Upper lobe of left lung (tissue), 6 donors: ENCODE measurements at regions not wholly inside any gene's neighbourhood (a gene's known extent, or its start where the extent isn't known, plus 50 kb on each side); places are given as distances from the start of the nearest gene placed in this dataset.

ENCODE experiments used
- ATAC-seq, 2 donors: fragments of 200-7000 bp; cut with Tn5 transposase; one replicate each; pipeline ENCODE4 v1.9.1; 2022; ENCODE audit warnings: mild to moderate bottlenecking in 2 of 2, moderate library complexity in 2 of 2; ENCODE audit not compliant: low FRiP score in 2 of 2
- DNase-seq, 2 donors: peaks; one replicate each; pipeline ENCODE4 v3.0.0-alpha.2; 2019 to 2020
- H3K27ac ChIP-seq, 4 donors: fragments of 200-600 bp; sonication (generic); one replicate each; pipeline ENCODE4 v1.5.1; 2016 to 2019
- H3K27me3 ChIP-seq, 4 donors: fragments of 200-600 bp; sonication (generic); one replicate each; pipeline ENCODE4 v1.5.1; 2017 to 2019
- H3K36me3 ChIP-seq, 4 donors: fragments of 200-600 bp; sonication (generic); one replicate each; pipeline ENCODE4 v1.5.1; 2016 to 2019
- H3K4me1 ChIP-seq, 4 donors: fragments of 200-600 bp; sonication (generic); one replicate each; pipeline ENCODE4 v1.5.1; 2018 to 2019
- H3K4me3 ChIP-seq, 4 donors: fragments of 200-600 bp; sonication (generic); one replicate each; pipeline ENCODE4 v1.5.1; 2017 to 2019; ENCODE audit warnings: mild to moderate bottlenecking in 2 of 4, moderate library complexity in 1 of 4
- H3K9me3 ChIP-seq, 4 donors: fragments of 200-600 bp; sonication (generic); one replicate each; pipeline ENCODE4 v1.5.1; 2018 to 2019
- EP300 ChIP-seq, 4 donors: sonication (generic); formaldehyde crosslinking; IDR thresholded peaks; one replicate each; pipeline ENCODE4 v1.5.1; 2017; ENCODE audit warnings: antibody characterized with exemption in 4 of 4, control low read depth in 2 of 4
- POLR2A ChIP-seq, 4 donors: fragments of 450-650 bp; IDR thresholded peaks; one replicate each; pipeline ENCODE4 v1.5.1; 2016 to 2017; ENCODE audit warnings: antibody characterized with exemption in 4 of 4, mild to moderate bottlenecking in 2 of 4
- POLR2AphosphoS5 ChIP-seq, 2 donors: sonication (generic); formaldehyde crosslinking; IDR thresholded peaks; one replicate each; pipeline ENCODE4 v1.5.1; 2017; ENCODE audit warnings: antibody characterized with exemption in 2 of 2
- WGBS, 2 donors: methylation state at CpG; one replicate each; pipeline ENCODE4 v1.1.5; 2017 to 2018; 5-methylcytosine and 5-hydroxymethylcytosine counted together
- TF ChIP-seq, protein P1 (sequence below), 6 experiments: fragments of 450-650 bp in 4 of 6; fragments of 200-600 bp in 2 of 6; sonication (generic) in 2 of 6; IDR thresholded peaks; one replicate each; pipeline ENCODE4 v1.5.1; 2016 to 2019; ENCODE audit warnings: antibody characterized with exemption in 6 of 6
- donor health status: DM: no; HTN: no; CAD: no; lungs with moderate emphysema.
- donor health status: DM: no; HTN: yes; CAD: no; lungs with severe emphysema.

DNA sequence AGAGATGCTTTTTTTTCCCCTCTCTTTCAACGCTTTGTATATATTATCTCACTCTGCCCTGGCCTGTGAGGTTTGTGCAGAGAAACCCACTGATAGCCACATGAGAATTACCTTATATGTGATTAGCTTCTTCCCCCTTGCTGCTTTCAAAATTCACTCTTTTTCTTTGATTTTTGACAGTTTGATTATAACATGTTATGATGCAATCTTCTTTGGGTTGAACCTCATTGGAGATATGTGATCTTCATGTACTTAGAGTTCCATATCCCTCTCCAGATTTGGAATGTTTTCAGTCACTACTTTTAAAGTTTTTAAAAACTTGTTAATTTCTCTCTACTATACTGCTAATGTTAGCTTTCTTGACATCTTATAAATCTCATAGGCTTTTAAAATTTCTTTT, 479.5 kb upstream of the AGA start:
- Histone ChIP-seq H3K36me3 (no peaks in the 10 kb centered on the region), H3K4me3 (no peak overlapping the region), H3K9me3 (peaks cover 0 to 3% (median 0%) of the 10 kb centered on the region in 4 donors), H3K4me1 (no peaks in the 10 kb centered on the region), H3K27ac (no peak overlapping the region), H3K27me3 (no peaks in the 10 kb centered on the region)
- ATAC-seq (no peak), DNase-seq (no peak)
- 75 to 78% methylated on average over 1 of the region's 1 CpG for WGBS, 2 donors
- no peak for TF ChIP-seq EP300 (IDR thresholded peaks at IDR 0.05)
- TF ChIP-seq POLR2AphosphoS5 (IDR thresholded peaks at IDR 0.05): no peak
- no peak for TF ChIP-seq POLR2A (IDR thresholded peaks at IDR 0.05)
- TF ChIP-seq, protein P1, sequence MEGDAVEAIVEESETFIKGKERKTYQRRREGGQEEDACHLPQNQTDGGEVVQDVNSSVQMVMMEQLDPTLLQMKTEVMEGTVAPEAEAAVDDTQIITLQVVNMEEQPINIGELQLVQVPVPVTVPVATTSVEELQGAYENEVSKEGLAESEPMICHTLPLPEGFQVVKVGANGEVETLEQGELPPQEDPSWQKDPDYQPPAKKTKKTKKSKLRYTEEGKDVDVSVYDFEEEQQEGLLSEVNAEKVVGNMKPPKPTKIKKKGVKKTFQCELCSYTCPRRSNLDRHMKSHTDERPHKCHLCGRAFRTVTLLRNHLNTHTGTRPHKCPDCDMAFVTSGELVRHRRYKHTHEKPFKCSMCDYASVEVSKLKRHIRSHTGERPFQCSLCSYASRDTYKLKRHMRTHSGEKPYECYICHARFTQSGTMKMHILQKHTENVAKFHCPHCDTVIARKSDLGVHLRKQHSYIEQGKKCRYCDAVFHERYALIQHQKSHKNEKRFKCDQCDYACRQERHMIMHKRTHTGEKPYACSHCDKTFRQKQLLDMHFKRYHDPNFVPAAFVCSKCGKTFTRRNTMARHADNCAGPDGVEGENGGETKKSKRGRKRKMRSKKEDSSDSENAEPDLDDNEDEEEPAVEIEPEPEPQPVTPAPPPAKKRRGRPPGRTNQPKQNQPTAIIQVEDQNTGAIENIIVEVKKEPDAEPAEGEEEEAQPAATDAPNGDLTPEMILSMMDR (IDR thresholded peaks at IDR 0.05): no peak

DNA sequence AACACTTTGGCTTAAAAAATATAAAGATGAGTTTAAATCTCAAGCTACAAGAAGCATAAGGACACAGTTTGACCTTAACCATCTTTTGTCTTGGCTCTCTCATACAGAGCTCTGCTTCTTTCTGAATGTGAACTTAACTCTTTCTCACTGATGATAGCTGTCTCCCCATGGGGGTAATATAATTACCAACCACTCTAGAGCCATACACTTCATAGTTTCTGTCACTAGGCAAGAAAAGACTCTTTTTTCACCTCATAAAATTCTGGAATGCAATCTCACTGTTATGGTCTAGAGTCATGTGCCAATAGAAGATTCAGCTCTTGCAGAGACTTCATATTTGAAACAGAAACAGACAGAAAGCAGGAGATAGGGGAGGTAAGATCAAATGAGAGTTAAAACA, 481.7 kb upstream of the AGA start:
- Histone ChIP-seq H3K27ac (no peak overlapping the region), H3K27me3 (no peaks in the 10 kb centered on the region), H3K4me3 (no peak overlapping the region), H3K36me3 (no peaks in the 10 kb centered on the region), H3K4me1 (no peaks in the 10 kb centered on the region), H3K9me3 (no peaks in the 10 kb centered on the region)
- ATAC-seq (no peak), DNase-seq (no peak)
- no peak for TF ChIP-seq POLR2A (IDR thresholded peaks at IDR 0.05)
- TF ChIP-seq EP300 (IDR thresholded peaks at IDR 0.05): no peak
- TF ChIP-seq, protein P1 (IDR thresholded peaks at IDR 0.05): no peak
- no peak for TF ChIP-seq POLR2AphosphoS5 (IDR thresholded peaks at IDR 0.05)

DNA sequence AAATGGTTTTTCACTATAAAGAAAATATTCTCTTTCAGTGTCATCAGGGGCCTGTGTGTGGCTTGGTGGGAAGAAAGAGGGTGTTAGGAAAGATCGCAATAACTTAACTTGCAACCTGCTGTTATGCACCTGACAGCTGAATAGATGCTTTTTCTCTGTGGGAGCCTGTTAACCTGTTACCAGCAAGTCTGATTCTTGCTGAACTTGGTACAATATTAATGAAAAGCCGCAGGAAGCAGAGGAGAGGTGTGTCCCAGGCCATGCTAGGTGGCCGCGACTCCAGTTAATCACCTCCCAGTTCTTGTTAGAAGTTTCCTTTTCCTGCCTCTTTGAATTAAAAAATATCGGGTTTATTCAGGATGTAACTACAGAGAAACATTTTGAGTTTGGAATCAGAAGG, 494.8 kb upstream of the AGA start:
- no peaks in the 10 kb centered on the region for H3K4me1 ChIP-seq
- no peak overlapping the region for H3K27ac ChIP-seq
- DNase-seq (no peak), ATAC-seq (no peak)
- H3K27me3 ChIP-seq: no peaks in the 10 kb centered on the region
- TF ChIP-seq POLR2A (IDR thresholded peaks at IDR 0.05) (no peak), POLR2AphosphoS5 (IDR thresholded peaks at IDR 0.05) (no peak)
- no peaks in the 10 kb centered on the region for H3K36me3 ChIP-seq
- 71 to 79% methylated on average over 5 of the region's 5 CpGs for WGBS, 2 donors
- H3K4me3 ChIP-seq: no peak overlapping the region
- no peaks in the 10 kb centered on the region for H3K9me3 ChIP-seq

DNA sequence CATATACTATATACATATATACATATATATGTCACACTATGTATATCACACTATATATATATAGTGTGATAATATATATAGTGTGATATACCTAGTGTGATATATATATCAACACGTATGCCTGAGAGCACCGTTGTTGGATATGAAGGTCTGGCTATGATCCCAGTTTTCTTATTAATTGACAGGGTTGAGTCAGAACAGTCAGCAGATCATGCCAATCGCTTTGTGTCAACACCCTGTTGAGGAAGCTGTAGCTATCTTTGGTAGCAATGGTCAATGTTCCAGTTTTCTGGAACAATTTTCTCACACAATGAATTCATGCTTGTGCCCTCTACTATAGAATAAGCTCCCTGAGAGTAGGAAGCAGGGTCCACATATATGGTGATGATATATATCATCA, 496.0 kb upstream of the AGA start:
- Histone ChIP-seq H3K4me3 (no peak overlapping the region), H3K27me3 (no peaks in the 10 kb centered on the region), H3K4me1 (no peaks in the 10 kb centered on the region), H3K36me3 (no peaks in the 10 kb centered on the region), H3K9me3 (no peaks in the 10 kb centered on the region), H3K27ac (no peak overlapping the region)
- no peak for DNase-seq
- no peak for TF ChIP-seq POLR2AphosphoS5 (IDR thresholded peaks at IDR 0.05)
- TF ChIP-seq EP300 (IDR thresholded peaks at IDR 0.05): no peak
- TF ChIP-seq POLR2A (IDR thresholded peaks at IDR 0.05): no peak
- TF ChIP-seq, protein P1 (IDR thresholded peaks at IDR 0.05): no peak
- ATAC-seq: no peak
- 75 to 83% methylated on average over 3 of the region's 3 CpGs for WGBS, 2 donors

DNA sequence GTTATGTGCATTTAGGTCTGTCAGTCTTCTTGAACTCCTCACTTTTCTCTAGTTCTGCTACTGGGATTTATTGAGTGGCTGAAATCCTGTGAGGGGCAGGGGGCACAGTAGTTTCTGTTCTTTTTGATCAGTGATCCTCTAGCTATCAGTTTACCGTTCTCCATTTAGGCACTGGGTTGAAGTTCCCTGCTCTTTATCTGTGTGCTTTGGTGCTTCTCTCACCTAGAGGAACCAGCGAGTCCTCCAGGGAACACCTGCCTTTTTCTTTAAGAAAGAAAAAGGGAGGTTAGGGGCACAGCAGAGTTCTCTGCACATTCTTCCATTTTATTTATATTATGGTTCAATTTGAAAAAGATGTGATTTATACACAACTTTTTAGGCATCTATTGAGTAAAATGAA, 503.0 kb upstream of the AGA start:
- Histone ChIP-seq H3K27me3 (no peaks in the 10 kb centered on the region), H3K4me3 (no peak overlapping the region), H3K9me3 (no peaks in the 10 kb centered on the region), H3K4me1 (no peaks in the 10 kb centered on the region), H3K36me3 (no peaks in the 10 kb centered on the region), H3K27ac (no peak overlapping the region)
- 65 to 69% methylated on average over 2 of the region's 2 CpGs for WGBS, 2 donors
- ATAC-seq (no peak), DNase-seq (no peak)
- TF ChIP-seq EP300 (IDR thresholded peaks at IDR 0.05) (no peak), POLR2AphosphoS5 (IDR thresholded peaks at IDR 0.05) (no peak), POLR2A (IDR thresholded peaks at IDR 0.05) (no peak)
- TF ChIP-seq, protein P1 (IDR thresholded peaks at IDR 0.05): no peak
